Subcutaneous abdominal adipose tissue (tissue), 5 donors: ENCODE measurements at regions not wholly inside any gene's neighbourhood (a gene's known extent, or its start where the extent isn't known, plus 50 kb on each side); places are given as distances from the start of the nearest gene placed in this dataset.

Experiments used
- H3K27ac ChIP-seq: one replicate; pipeline ENCODE4 v1.7.0; 2013; ENCODE audit warnings: low read depth, mild to moderate bottlenecking, inconsistent platforms, low read length, moderate library complexity
- H3K27me3 ChIP-seq, 5 donors: one replicate each; pipeline ENCODE4 v1.7.0; 2013; ENCODE audit warnings: low read length in 5 of 5, inconsistent platforms in 1 of 5; ENCODE audit not compliant: control insufficient read depth in 5 of 5, insufficient read depth in 4 of 5
- H3K36me3 ChIP-seq, 5 donors: one replicate each; pipeline ENCODE4 v1.7.0; 2013; ENCODE audit warnings: low read length in 5 of 5; ENCODE audit not compliant: control insufficient read depth in 5 of 5, insufficient read depth in 5 of 5
- H3K4me1 ChIP-seq, 5 donors: one replicate each; pipeline ENCODE4 v1.7.0; 2013; ENCODE audit warnings: low read length in 5 of 5, mild to moderate bottlenecking in 3 of 5, moderate library complexity in 1 of 5; ENCODE audit not compliant: control insufficient read depth in 5 of 5, insufficient read depth in 5 of 5
- H3K4me3 ChIP-seq, 5 donors: one replicate each; pipeline ENCODE4 v1.7.0; 2013; ENCODE audit warnings: low read length in 5 of 5, low read depth in 1 of 5
- H3K9ac ChIP-seq, 5 donors: one replicate each; pipeline ENCODE4 v1.7.0; 2013; ENCODE audit warnings: low read length in 5 of 5, mild to moderate bottlenecking in 4 of 5, moderate library complexity in 3 of 5
- H3K9me3 ChIP-seq, 5 donors: one replicate each; pipeline ENCODE4 v1.7.0; 2013; ENCODE audit warnings: low read length in 5 of 5; ENCODE audit not compliant: control insufficient read depth in 5 of 5
- donor health status: healthy.
- donor health status: healthy.
- donor health status: healthy.
- donor health status: healthy.
- donor health status: healthy.

GRCh38 chr16:6104428-6104827 is 1006.8 kb upstream of the EEF2KMT start:
- H3K9ac ChIP-seq, result no peak overlapping the region
- H3K27ac ChIP-seq, result no peak overlapping the region
- H3K9me3 ChIP-seq, result peaks cover 0 to 7% (median 0%) of the 10 kb centered on the region in 5 donors
- H3K4me3 ChIP-seq, result no peak overlapping the region
- no peaks in the 10 kb centered on the region for H3K36me3 ChIP-seq
- H3K27me3 ChIP-seq, result no peaks in the 10 kb centered on the region
- no peaks in the 10 kb centered on the region for H3K4me1 ChIP-seq

- H3K9ac ChIP-seq, result no peak overlapping the region
- peaks cover 0 to 7% (median 0%) of the 10 kb centered on the region in 5 donors for H3K9me3 ChIP-seq
- no peaks in the 10 kb centered on the region for H3K36me3 ChIP-seq
- no peak overlapping the region for H3K27ac ChIP-seq
- no peaks in the 10 kb centered on the region for H3K4me1 ChIP-seq
- no peaks in the 10 kb centered on the region for H3K27me3 ChIP-seq
- H3K4me3 ChIP-seq, result no peak overlapping the region
Observed at GRCh38 chr16:6103561-6103960, 1006.0 kb upstream of the EEF2KMT start.

DNA sequence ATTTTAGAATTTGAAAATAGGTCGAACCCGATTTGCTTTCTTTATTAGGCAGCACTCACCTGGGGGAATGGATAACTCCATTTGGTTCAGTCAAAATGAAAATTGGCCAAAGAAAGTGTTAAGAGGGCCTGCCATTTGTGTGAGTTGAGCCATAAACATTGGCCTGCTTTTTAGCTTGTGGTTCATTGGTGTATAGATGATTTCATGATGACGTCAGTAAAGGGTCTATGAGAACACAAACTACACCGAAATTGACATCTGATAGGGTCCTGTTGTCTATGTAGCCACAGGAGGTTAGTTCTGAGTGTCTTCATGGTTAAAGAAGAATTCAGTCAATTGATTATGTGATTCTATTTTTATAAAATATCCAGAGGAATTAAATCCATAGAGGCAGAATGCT is 1001.5 kb upstream of the EEF2KMT start:
- Histone ChIP-seq H3K27ac (no peak overlapping the region), H3K4me3 (no peak overlapping the region), H3K4me1 (no peaks in the 10 kb centered on the region), H3K36me3 (no peaks in the 10 kb centered on the region), H3K9ac (no peak overlapping the region), H3K27me3 (no peaks in the 10 kb centered on the region), H3K9me3 (peaks cover 0 to 12% (median 0%) of the 10 kb centered on the region in 5 donors)

DNA sequence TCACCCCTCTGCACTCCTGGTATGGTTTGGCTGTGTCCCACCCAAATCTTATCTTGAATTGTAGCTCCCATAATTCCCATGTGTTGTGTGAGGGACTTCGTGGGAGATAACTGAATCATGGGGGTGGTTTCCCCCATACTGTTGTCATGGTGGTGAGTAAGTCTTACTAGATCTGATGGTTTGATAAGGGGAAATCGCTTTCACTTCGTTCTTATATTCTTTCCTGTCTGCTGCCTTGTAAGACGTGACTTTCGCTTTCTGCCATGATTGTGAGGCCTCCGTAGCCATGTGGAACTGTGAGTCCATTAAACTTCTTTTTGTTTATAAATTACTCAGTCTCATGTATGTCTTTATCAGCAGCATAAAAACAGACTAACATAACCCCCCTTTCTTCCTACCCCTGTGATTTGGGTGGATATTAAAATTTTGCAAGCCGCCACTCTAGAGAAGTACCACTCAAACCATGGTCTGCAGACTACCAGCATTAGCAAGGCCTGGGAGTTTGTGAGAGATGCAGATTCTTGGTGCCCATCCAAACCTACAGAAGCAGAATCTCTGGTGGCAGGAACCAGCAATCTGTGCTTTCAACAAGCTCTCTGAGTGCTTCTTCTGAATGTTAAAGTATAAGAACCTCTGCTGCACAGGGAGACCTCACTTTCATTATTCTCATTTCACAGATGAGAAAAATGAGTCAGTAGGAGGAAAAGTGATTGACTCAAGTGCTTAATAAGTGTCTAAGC is 999.5 kb upstream of the EEF2KMT start:
- H3K9ac ChIP-seq, result no peak overlapping the region
- H3K4me3 ChIP-seq, result no peak overlapping the region
- no peaks in the 10 kb centered on the region for H3K27me3 ChIP-seq
- no peaks in the 10 kb centered on the region for H3K36me3 ChIP-seq
- peaks cover 0 to 12% (median 6%) of the 10 kb centered on the region in 5 donors for H3K9me3 ChIP-seq
- H3K27ac ChIP-seq, result no peak overlapping the region
- H3K4me1 ChIP-seq, result no peaks in the 10 kb centered on the region

DNA sequence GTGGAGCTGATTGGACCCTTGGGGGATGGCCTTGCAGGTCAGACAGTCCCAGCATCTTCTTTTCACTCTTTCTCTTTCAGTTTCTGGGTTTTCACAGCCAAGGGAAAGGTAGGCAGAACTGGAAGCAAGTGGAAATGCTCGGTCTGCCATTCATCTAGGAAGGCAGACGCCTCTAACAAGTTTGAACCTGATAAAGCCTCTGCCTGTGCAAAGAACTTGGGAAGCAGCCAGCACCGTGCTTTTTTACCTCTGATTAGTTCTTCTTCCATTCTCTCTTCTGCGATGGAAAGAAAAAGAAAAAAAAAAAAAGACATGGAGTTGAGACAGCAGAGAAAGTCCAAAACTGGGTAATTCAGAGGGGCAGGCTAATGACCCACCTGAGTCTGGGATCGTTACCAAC is 997.8 kb upstream of the EEF2KMT start:
- Histone ChIP-seq H3K36me3 (no peaks in the 10 kb centered on the region), H3K4me3 (no peak overlapping the region), H3K27ac (no peak overlapping the region), H3K27me3 (no peaks in the 10 kb centered on the region), H3K9ac (no peak overlapping the region), H3K4me1 (no peaks in the 10 kb centered on the region), H3K9me3 (peaks cover 0 to 16% (median 12%) of the 10 kb centered on the region in 5 donors)

GRCh38 chr16:6091021-6091420 is 993.4 kb upstream of the EEF2KMT start:
- Histone ChIP-seq H3K27me3 (no peaks in the 10 kb centered on the region), H3K9ac (no peak overlapping the region), H3K27ac (no peak overlapping the region), H3K9me3 (peaks cover 0 to 27% (median 8%) of the 10 kb centered on the region in 5 donors), H3K36me3 (no peaks in the 10 kb centered on the region), H3K4me1 (no peaks in the 10 kb centered on the region), H3K4me3 (no peak overlapping the region)

GRCh38 chr16:6081320-6081976 is 983.9 kb upstream of the EEF2KMT start:
- Histone ChIP-seq H3K27ac (no peak overlapping the region), H3K4me1 (no peaks in the 10 kb centered on the region)

DNA sequence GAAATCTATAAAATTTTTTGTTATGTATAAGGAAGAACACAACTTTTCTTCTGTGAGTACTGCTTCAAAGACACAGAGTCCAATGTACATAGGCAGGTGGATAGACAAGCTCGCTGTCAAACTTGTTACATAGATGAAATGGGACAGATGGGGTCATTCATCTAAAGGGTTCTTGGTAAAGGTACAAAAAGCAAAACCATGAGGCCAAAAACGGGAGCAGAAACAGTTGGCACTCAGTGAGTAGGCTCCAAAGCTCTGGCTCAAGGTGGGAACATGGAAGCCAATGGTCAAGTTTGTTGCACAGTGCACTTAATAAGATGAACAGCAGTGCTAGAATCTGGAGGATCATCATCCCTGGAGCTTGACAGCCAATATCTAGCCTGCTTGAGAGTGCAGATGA is 979.0 kb upstream of the EEF2KMT start:
- no peaks in the 10 kb centered on the region for H3K4me1 ChIP-seq
- H3K9me3 ChIP-seq, result peaks cover 0 to 3% (median 0%) of the 10 kb centered on the region in 5 donors
- no peak overlapping the region for H3K9ac ChIP-seq
- no peak overlapping the region for H3K4me3 ChIP-seq
- no peaks in the 10 kb centered on the region for H3K36me3 ChIP-seq
- no peak overlapping the region for H3K27ac ChIP-seq
- no peaks in the 10 kb centered on the region for H3K27me3 ChIP-seq

More at GRCh38 chr16:6081320-6081976, 983.9 kb upstream of the EEF2KMT start:
- no peak overlapping the region for H3K9ac ChIP-seq
- peaks cover 0 to 2% (median 0%) of the 10 kb centered on the region in 5 donors for H3K27me3 ChIP-seq
- peaks cover 0 to 3% (median 0%) of the 10 kb centered on the region in 5 donors for H3K9me3 ChIP-seq
- no peaks in the 10 kb centered on the region for H3K36me3 ChIP-seq
- no peak overlapping the region for H3K4me3 ChIP-seq

- Histone ChIP-seq H3K4me3 (no peak overlapping the region), H3K9me3 (peaks cover 0 to 3% (median 0%) of the 10 kb centered on the region in 5 donors), H3K27ac (no peak overlapping the region), H3K36me3 (no peaks in the 10 kb centered on the region), H3K27me3 (peaks cover 0 to 2% (median 0%) of the 10 kb centered on the region in 5 donors), H3K9ac (no peak overlapping the region), H3K4me1 (no peaks in the 10 kb centered on the region)
Observed at GRCh38 chr16:6068063-6068462, 970.5 kb upstream of the EEF2KMT start.

DNA sequence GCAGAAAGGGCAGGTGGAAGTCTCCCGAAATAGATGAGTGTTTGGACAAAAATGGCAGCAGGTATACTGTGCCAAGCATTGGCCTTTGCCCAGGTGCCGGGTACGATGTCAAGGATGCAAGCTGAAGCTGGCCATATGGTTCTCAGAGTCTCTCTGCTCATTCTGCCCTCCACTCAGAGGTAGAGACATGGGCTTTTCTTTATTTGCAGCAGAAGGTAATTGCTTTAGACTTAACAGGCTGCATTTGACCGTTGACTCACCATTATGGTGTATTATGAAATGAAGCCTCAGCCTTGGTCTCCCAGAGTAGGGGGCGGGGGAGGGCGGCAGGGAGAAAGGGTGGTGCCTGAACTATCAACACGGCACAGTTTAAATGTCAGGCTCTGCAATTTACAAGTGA is 969.1 kb upstream of the EEF2KMT start:
- no peaks in the 10 kb centered on the region for H3K9me3 ChIP-seq
- no peak overlapping the region for H3K9ac ChIP-seq
- peaks cover 0 to 4% (median 0%) of the 10 kb centered on the region in 5 donors for H3K27me3 ChIP-seq
- H3K4me1 ChIP-seq, result no peaks in the 10 kb centered on the region
- no peaks in the 10 kb centered on the region for H3K36me3 ChIP-seq
- no peak overlapping the region for H3K4me3 ChIP-seq
- H3K27ac ChIP-seq, result no peak overlapping the region
